ENCODE measurements at regions not wholly inside any gene's neighbourhood (a gene's known extent, or its start where the extent isn't known, plus 50 kb on each side); places are given as distances from the start of the nearest gene placed in this dataset.

DNA sequence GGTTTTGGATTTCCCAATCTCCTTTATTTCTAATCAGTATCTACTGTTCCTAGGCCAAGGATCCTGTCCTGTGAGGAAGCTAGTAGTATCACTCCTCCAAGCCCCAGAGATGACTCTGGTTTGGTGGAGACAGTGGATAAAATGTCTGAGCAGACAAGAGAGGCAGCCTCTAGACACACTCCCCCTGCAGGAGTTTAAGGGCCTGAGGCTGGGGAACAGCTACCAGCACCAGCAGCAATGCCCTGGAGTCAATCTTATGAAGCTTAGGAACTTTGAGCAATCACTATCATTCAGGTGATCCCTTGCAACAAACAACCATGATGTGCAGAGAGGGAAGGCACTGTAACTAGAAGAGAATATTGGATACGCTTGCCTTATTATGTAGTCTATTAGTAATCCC, 384.7 kb upstream of the ID4 start:
- H3K9me3 ChIP-seq: no peaks in the 10 kb centered on the region
- H3K4me3 ChIP-seq: no peak overlapping the region
- intact Hi-C loops (cut with DNase I): no loop called here
- H3K4me1 ChIP-seq: no peaks in the 10 kb centered on the region
- no peaks in the 10 kb centered on the region for H3K36me3 ChIP-seq (replicated peaks in 1 of 2; ENCODE audit: insufficient read depth in 1 of 2, low read depth in 2 of 2)
- no peaks in the 10 kb centered on the region for H3K27me3 ChIP-seq
- H3K27ac ChIP-seq: no peak overlapping the region
- DNase-seq (no peak), ATAC-seq (no peak)
- TF ChIP-seq, protein P1, sequence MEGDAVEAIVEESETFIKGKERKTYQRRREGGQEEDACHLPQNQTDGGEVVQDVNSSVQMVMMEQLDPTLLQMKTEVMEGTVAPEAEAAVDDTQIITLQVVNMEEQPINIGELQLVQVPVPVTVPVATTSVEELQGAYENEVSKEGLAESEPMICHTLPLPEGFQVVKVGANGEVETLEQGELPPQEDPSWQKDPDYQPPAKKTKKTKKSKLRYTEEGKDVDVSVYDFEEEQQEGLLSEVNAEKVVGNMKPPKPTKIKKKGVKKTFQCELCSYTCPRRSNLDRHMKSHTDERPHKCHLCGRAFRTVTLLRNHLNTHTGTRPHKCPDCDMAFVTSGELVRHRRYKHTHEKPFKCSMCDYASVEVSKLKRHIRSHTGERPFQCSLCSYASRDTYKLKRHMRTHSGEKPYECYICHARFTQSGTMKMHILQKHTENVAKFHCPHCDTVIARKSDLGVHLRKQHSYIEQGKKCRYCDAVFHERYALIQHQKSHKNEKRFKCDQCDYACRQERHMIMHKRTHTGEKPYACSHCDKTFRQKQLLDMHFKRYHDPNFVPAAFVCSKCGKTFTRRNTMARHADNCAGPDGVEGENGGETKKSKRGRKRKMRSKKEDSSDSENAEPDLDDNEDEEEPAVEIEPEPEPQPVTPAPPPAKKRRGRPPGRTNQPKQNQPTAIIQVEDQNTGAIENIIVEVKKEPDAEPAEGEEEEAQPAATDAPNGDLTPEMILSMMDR (IDR thresholded peaks at IDR 0.05): no peak
- TF ChIP-seq POLR2A (IDR thresholded peaks at IDR 0.05): no peak
- 82 to 88% methylated on average over 1 of the region's 1 CpG for WGBS, 2 donors

DNA sequence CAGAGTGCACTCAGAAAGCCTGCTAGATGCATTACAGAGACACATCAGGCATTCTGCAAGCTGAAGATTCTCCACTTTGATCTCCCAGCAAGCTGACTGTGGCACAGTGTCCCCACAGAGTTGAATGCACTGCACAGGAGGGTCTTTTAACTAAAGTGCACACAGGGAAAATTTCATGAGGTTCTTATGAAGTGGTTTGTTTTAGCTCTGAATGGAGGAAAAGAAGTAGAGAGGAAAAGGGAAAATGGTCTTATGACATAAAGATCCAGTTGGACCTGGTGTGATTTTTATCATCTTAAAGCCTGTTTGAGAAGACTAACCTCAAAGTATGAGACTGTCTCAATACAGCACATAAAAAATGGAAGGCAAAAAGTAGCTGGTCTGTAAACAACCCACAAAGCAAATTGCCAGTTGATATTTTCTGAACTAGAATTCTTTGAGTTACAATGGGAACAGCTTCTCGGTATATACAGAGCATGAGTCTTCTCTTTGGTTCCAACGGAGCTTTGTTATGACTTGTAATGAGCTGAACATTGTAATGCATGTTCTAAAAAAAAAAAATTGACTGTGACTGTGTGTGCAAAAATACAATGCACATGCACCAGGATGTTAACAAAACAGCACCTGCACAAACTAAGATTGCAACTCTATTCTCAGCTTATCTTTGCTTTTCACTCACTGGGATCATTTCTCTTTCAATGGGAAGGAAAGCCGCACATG, 383.0 kb upstream of the ID4 start:
- ATAC-seq: no peak
- no peak overlapping the region for H3K4me3 ChIP-seq
- no peaks in the 10 kb centered on the region for H3K9me3 ChIP-seq
- H3K36me3 ChIP-seq (replicated peaks in 1 of 2; ENCODE audit: insufficient read depth in 1 of 2, low read depth in 2 of 2): no peaks in the 10 kb centered on the region
- no peak overlapping the region for H3K27ac ChIP-seq
- intact Hi-C loops (cut with DNase I): no loop called here
- no peaks in the 10 kb centered on the region for H3K4me1 ChIP-seq
- no peak for DNase-seq
- TF ChIP-seq, protein P1 (IDR thresholded peaks at IDR 0.05): no peak
- TF ChIP-seq POLR2A (IDR thresholded peaks at IDR 0.05): no peak
- H3K27me3 ChIP-seq: no peaks in the 10 kb centered on the region
- WGBS, 2 donors: 26 to 31% methylated on average over 3 of the region's 3 CpGs

DNA sequence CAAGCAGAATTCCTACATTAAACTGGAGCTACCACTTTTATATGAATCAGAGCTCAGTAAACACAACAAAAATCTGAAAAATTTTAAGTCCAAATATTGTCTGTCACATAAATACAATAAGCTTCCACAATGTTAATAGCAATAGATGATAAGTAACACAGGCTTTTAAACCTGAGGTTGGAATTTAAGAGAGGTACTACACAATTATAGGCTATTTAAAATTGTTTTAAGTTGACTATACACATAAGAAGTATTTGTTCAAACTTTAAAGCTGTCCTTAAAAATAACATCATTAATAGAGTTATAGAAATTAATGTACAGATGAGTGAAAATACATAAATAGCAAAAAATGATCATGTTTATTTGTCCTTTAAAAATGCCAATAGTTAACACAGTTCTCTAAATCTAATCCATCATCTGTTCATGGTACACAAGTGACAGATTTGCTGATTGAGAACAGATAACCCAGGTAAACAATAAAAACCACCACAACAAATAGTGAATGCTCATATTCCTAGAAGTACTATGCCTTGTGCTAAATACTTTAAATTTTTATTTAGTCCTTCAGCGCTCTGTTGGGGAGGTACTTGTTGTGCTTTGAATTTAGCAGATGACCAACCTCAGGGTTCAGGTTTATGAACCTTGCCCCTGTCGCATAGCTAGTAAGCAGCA, 382.3 kb upstream of the ID4 start:
- no peaks in the 10 kb centered on the region for H3K9me3 ChIP-seq
- intact Hi-C loops (cut with DNase I): no loop called here
- H3K4me1 ChIP-seq: no peaks in the 10 kb centered on the region
- H3K36me3 ChIP-seq (replicated peaks in 1 of 2; ENCODE audit: insufficient read depth in 1 of 2, low read depth in 2 of 2): no peaks in the 10 kb centered on the region
- no peak overlapping the region for H3K27ac ChIP-seq
- WGBS, 2 donors: 57 to 59% methylated on average over 2 of the region's 2 CpGs
- H3K27me3 ChIP-seq: no peaks in the 10 kb centered on the region
- ATAC-seq (no peak), DNase-seq (no peak)
- TF ChIP-seq POLR2A (IDR thresholded peaks at IDR 0.05): no peak
- TF ChIP-seq, protein P1 (IDR thresholded peaks at IDR 0.05): no peak
- H3K4me3 ChIP-seq: no peak overlapping the region

DNA sequence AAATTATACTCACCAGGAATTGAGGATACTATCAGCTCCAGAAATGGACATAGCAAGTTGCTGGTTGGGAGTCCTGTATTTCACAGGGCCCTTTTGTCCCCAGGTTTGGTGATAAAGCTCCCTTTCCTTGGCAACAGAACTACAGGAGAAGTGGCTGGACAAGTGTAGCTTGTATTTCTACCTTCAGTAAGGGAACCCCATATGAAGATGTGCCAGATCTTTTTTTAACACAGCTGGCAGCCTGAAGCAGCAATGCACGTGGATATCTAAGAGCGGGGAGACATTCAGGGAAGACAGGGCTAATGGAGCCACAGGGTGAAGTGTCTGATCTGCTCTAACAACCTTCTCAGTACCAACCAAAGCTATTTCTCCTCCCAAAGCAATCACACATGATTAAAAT, 373.9 kb upstream of the ID4 start:
- no peak overlapping the region for H3K4me3 ChIP-seq
- no peaks in the 10 kb centered on the region for H3K27me3 ChIP-seq
- TF ChIP-seq, protein P1 (IDR thresholded peaks at IDR 0.05): no peak
- TF ChIP-seq POLR2A (IDR thresholded peaks at IDR 0.05): no peak
- DNase-seq (no peak), ATAC-seq (no peak)
- H3K36me3 ChIP-seq (replicated peaks in 1 of 2; ENCODE audit: insufficient read depth in 1 of 2, low read depth in 2 of 2): no peaks in the 10 kb centered on the region
- WGBS, 2 donors: 63 to 73% methylated on average over 2 of the region's 2 CpGs
- H3K9me3 ChIP-seq: no peaks in the 10 kb centered on the region
- H3K4me1 ChIP-seq: peaks cover 11% of the 10 kb centered on the region
- intact Hi-C loops (cut with DNase I): no loop called here
- no peak overlapping the region for H3K27ac ChIP-seq

DNA sequence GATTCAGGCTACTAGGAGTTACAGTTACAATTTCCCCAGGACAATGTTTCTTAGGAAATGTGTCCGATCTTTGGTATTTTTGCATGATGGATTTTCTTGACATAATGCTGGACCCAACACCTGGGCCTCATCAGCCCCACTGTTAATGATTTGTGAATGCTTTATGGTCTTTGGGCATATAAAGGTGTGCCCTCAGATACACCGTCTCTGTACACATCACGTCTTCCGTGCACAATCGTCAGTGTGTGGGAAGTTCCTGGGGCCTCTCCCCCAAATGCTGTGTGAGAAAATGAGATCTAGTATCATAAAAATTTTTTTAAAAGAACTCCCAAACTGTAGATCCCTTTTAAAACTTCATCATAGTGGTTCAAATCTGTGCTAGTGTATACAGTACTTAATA, 373.2 kb upstream of the ID4 start:
- Histone ChIP-seq H3K27ac (no peak overlapping the region), H3K36me3 (replicated peaks in 1 of 2; ENCODE audit: insufficient read depth in 1 of 2, low read depth in 2 of 2) (no peaks in the 10 kb centered on the region), H3K27me3 (no peaks in the 10 kb centered on the region), H3K4me1 (peaks cover 11% of the 10 kb centered on the region), H3K4me3 (no peak overlapping the region), H3K9me3 (no peaks in the 10 kb centered on the region)
- ATAC-seq (no peak), DNase-seq (no peak)
- TF ChIP-seq, protein P1 (IDR thresholded peaks at IDR 0.05): no peak
- TF ChIP-seq POLR2A (IDR thresholded peaks at IDR 0.05): no peak
- intact Hi-C loops (cut with DNase I): no loop called here
- WGBS, 2 donors: 43 to 48% methylated on average over 5 of the region's 5 CpGs
